AG10803 (cell line): ENCODE measurements at regions not wholly inside any gene's neighbourhood (a gene's known extent, or its start where the extent isn't known, plus 50 kb on each side); places are given as distances from the start of the nearest gene placed in this dataset.

Source experiments
- DNase-seq: peaks from one replicate; pipeline ENCODE4 v3.0.0; 2010; ENCODE audit warnings: low read depth
- H3K4me3 ChIP-seq: 2 replicates; pipeline ENCODE4 v1.5.1; 2011; ENCODE audit warnings: mild to moderate bottlenecking, low read length, control low read depth
- CTCF ChIP-seq: conservative IDR thresholded peaks from 2 replicates; pipeline ENCODE4 v1.5.1; 2011; ENCODE audit warnings: mild to moderate bottlenecking, low read length, control low read depth, inconsistent platforms

GRCh38 chr21:38729754-38730379 lies 75.9 kb upstream of the ETS2 start:
- no peak for TF ChIP-seq CTCF

DNA sequence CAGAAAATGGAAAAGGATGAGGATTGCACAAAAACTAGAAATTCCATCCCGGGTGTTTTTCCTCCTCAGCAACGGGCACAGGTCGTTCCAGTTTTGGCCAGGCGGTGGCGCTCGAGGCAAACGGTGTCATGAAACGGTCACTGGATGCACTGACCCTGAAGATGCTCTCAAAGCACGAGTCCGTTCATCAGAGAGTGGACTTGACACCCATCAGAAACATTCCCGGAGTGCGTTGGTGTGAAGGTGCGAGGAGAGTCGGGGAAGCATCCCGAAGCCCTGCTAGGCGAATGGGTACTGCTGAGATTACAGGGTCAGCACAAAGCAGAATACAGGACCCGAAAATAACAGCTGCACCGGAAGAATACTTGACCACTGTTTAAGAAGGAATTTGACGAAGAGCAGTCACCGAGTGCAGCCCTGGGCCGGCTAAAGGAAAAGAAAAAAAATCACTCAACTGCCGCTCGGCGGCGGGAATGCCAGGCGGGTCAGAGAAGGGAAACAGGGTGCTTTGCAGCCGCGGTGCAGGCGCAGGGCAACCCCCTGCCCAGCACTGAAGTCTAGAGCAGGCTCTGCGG lies 71.7 kb upstream of the ETS2 start:
- H3K4me3 ChIP-seq, result peak overlapping the region; percentile 23; the same call in 1 of the 2 replicates
- peak; percentile 62 for DNase-seq
- peak; percentile 96 for TF ChIP-seq CTCF

More at GRCh38 chr21:38729754-38730379, 75.9 kb upstream of the ETS2 start:
- DNase-seq, result peak; percentile 54
- no peak overlapping the region for H3K4me3 ChIP-seq

GRCh38 chr21:38734646-38735365 lies 70.9 kb upstream of the ETS2 start:
- DNase-seq, result no peak
- no peak for TF ChIP-seq CTCF
- no peak overlapping the region for H3K4me3 ChIP-seq

DNA sequence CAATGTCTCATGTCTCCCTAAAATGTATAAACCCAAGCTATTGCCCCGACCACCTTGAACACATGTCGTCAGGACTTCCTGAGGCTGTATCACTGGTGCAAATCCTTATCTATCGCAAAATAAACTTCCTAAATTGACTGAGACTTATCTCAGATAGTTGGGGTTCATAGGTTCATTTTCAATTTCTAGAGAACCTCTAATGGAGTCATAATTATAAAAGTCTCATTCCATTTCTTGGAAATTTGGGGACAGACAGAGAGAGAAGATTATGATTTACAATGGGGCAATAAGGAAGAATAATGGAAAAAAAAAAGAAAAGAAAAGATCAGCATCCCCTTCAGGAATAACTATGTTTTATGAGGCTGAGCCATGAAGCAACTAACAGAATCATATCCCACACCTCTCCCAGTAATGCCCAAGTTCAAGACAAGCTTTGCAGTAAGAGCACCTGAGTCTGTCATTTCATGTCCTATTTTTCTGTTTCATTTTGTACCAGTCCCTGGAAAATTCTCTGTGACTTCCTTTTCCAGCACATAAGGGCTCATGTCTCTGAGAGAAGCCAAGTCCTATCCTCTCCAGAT lies 70.0 kb upstream of the ETS2 start:
- DNase-seq, result no peak
- no peak overlapping the region for H3K4me3 ChIP-seq
- no peak for TF ChIP-seq CTCF

- no peak for TF ChIP-seq CTCF
These were observed 65.6 kb upstream of the ETS2 start for GRCh38 chr21:38740090-38740489.

DNA sequence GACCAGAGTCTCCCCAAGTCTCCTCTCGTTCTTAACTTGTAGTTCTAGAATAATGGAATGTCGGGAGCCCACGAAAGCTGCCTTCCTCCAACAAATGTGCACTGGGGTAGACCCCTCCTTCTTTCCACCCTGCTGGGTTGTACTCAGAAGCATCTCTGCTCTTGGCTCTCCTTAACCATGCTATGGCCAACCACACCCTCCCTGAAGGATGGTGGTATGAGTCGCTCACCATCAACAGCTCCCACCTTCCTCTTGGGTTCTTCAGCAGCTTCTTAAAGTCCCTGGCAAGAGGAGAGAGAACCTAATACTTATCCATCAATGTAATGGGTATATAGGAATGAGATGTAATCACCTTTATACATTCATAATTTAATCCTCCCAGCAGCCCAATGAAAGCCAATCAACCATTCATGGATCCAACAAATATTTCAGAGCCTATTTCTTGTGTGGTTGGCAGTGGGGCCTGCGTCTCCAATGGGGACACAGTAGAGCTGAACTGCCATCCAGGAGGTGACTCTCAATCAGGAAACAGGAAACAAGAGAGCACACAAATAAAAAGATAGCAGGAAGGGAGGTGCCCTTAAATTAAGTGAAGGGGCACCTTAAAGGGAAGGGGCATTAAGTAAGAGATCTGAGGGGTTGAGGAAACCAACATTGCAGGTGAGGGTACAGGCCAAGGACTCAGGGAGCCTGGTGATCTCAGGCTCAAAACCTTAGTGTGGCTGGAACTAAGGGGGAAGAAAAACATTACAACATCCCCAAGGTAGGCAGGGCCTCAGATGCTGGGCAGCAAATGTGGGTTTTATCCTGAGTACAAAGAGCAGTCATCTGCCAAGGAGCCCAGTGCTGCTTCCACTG lies 64.4 kb upstream of the ETS2 start:
- no peak overlapping the region for H3K4me3 ChIP-seq
- TF ChIP-seq CTCF, result no peak
- no peak for DNase-seq

More at GRCh38 chr21:38740090-38740489, 65.6 kb upstream of the ETS2 start:
- no peak overlapping the region for H3K4me3 ChIP-seq
- no peak for DNase-seq
